GM12878 (cell line): ENCODE measurements at regions not wholly inside any gene's neighbourhood (a gene's known extent, or its start where the extent isn't known, plus 50 kb on each side); places are given as distances from the start of the nearest gene placed in this dataset.

ENCODE experiments used
- ATAC-seq: fragments of 200-7000 bp; cut with Tn5 transposase; 3 replicates; pipeline ENCODE4 v1.9.1; 2020; ENCODE audit warnings: mild to moderate bottlenecking, moderate library complexity
- BruUV-seq: library from RNA; stranded (reverse); fragments of 400-500 nt; replicated peaks from 2 replicates; lab custom pipeline; 2021; lab: Mats Ljungman, UMichigan
- CTCF ChIA-PET: fragments of 300-600 bp; sonication (Branson Sonifier 250); formaldehyde crosslinking; extraction: SDS; loops from one replicate; lab custom pipeline; 2021; ENCODE audit warnings: inconsistent platforms; lab: Yijun Ruan, JAX
- POLR2A ChIA-PET: fragments of 350-600 bp; formaldehyde crosslinking; extraction: SDS; loops from one replicate; lab custom pipeline; 2021; ENCODE audit warnings: inconsistent platforms; lab: Charles Lee
- RAD21 ChIA-PET: fragments of 300-600 bp; sonication (Branson Sonifier 250); formaldehyde crosslinking; loops from one replicate; lab custom pipeline; 2023; ENCODE audit warnings: antibody characterized with exemption; ENCODE audit not compliant: unreplicated experiment; lab: Charles Lee
- SMC1A ChIA-PET: fragments of 300-600 bp; sonication (Branson Sonifier 250); formaldehyde crosslinking; loops from one replicate; lab custom pipeline; 2023; ENCODE audit not compliant: unreplicated experiment, uncharacterized antibody; lab: Charles Lee
- DNase-seq: peaks from one replicate; pipeline ENCODE4 v3.0.0-alpha.2; 2011; ENCODE audit warnings: low read depth, low spot score
- FAIRE-seq: peaks from 3 replicates; lab custom pipeline; 2011; peaks lifted over from hg19 to GRCh38; lab: Jason Lieb, UNC
- H2AFZ ChIP-seq: 2 replicates; pipeline ENCODE4 v1.6.0; 2011; ENCODE audit warnings: low read depth, low read length, control low read depth; ENCODE audit not compliant: control insufficient read depth
- H3K27ac ChIP-seq: 2 replicates; pipeline ENCODE4 v1.5.1; 2011; ENCODE audit warnings: control low read depth; ENCODE audit not compliant: control insufficient read depth, insufficient read depth
- H3K27me3 ChIP-seq, 2 experiments: replicated peaks in 1 of 2; 2 replicates each; pipeline versions ENCODE4 v1.6.0 to v1.6.1; 2011; ENCODE audit warnings: low read length in 1 of 2; ENCODE audit not compliant: control insufficient read depth in 2 of 2, insufficient read depth in 2 of 2
- H3K36me3 ChIP-seq, 2 experiments: 2 replicates each; pipeline ENCODE4 v1.5.1; 2011; ENCODE audit warnings: low read length in 1 of 2; ENCODE audit not compliant: control insufficient read depth in 2 of 2, insufficient read depth in 2 of 2
- H3K4me1 ChIP-seq: 2 replicates; pipeline ENCODE4 v1.6.1; 2011; ENCODE audit warnings: mild to moderate bottlenecking, low read length, moderate library complexity, mixed read lengths; ENCODE audit not compliant: control insufficient read depth, insufficient read depth
- H3K4me2 ChIP-seq: 2 replicates; pipeline ENCODE4 v1.6.0; 2011; ENCODE audit warnings: control low read depth; ENCODE audit not compliant: control insufficient read depth, insufficient read depth
- H3K4me3 ChIP-seq: fragments of 200-600 bp; sonication (generic); 2 replicates; pipeline ENCODE4 v1.5.1; 2016
- H3K79me2 ChIP-seq: 2 replicates; pipeline ENCODE4 v1.6.0; 2011; ENCODE audit warnings: low read length; ENCODE audit not compliant: control insufficient read depth, insufficient read depth
- H3K9ac ChIP-seq: 2 replicates; pipeline ENCODE4 v1.8.0; 2011; ENCODE audit warnings: low read length, control low read depth, mixed read lengths; ENCODE audit not compliant: control insufficient read depth, insufficient read depth
- H3K9me3 ChIP-seq: replicated peaks from 3 replicates; pipeline ENCODE4 v1.5.1; 2011; ENCODE audit warnings: mild to moderate bottlenecking, low read length; ENCODE audit not compliant: control insufficient read depth, insufficient read depth
- H4K20me1 ChIP-seq: 2 replicates; pipeline ENCODE4 v1.6.0; 2011; ENCODE audit not compliant: control insufficient read depth, insufficient read depth
- BCL3 ChIP-seq: IDR thresholded peaks from 2 replicates; pipeline ENCODE4 v1.6.1; 2011; ENCODE audit warnings: borderline replicate concordance, low read depth, mild to moderate bottlenecking, moderate library complexity, low read length; ENCODE audit not compliant: insufficient read depth, poor library complexity, severe bottlenecking
- E2F8 ChIP-seq: fragments of 450-650 bp; IDR thresholded peaks from 2 replicates; pipeline ENCODE4 v1.6.1; 2018; ENCODE audit warnings: mild to moderate bottlenecking, low read depth, moderate library complexity; ENCODE audit not compliant: partially characterized antibody
- MLLT1 ChIP-seq: fragments of 450-650 bp; IDR thresholded peaks from 2 replicates; pipeline ENCODE4 v1.6.1; 2016; ENCODE audit warnings: mild to moderate bottlenecking
- NR2C2 ChIP-seq: IDR thresholded peaks from 2 replicates; pipeline ENCODE4 v1.6.1; 2011; ENCODE audit warnings: borderline replicate concordance, low read depth; ENCODE audit not compliant: control insufficient read depth, insufficient read length
- TARDBP ChIP-seq: IDR thresholded peaks from 2 replicates; pipeline ENCODE4 v1.6.1; 2016; ENCODE audit warnings: borderline replicate concordance
- YY1 ChIP-seq: IDR thresholded peaks from 2 replicates; pipeline ENCODE4 v1.6.1; 2011; ENCODE audit warnings: low read depth, mild to moderate bottlenecking, low read length
- in situ Hi-C: fragments of 300-500 bp; cut with MboI; formaldehyde crosslinking; loops from 9 replicates; pipeline ENCODE4 v1.14.3; 2018; ENCODE audit warnings: mixed read lengths
- intact Hi-C: fragments of 100-400 bp; cut with micrococcal nuclease; formaldehyde crosslinking; loops from one replicate; pipeline ENCODE4 v1.14.2; 2022; ENCODE audit not compliant: unreplicated experiment
- TF ChIP-seq, protein P1 (sequence below): fragments of 450-650 bp; IDR thresholded peaks from 2 replicates; pipeline ENCODE4 v1.6.1; 2016; ENCODE audit warnings: mild to moderate bottlenecking, moderate library complexity, borderline replicate concordance

DNA sequence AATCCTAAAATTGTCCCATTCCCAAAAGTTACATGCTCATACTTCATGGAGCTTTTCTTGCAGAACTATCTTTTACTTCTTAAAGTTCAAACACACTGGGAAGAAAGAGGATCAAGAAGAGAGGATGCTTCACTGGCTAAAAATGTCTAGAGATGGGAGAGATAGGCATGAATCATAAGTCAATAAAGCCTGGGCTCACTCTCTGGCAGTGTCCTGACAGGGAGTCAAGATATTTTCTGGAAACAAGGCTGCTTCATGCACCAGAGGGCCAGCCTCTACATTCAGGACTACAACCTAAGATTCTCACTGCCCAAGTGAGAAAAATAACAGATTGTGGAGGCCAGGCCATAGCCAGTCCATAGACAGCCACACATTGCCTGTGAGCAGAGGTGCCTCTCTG, 1358.4 kb downstream of the EFNA5 start:
- no peak for TF ChIP-seq TARDBP
- TF ChIP-seq BCL3, result no peak
- TF ChIP-seq E2F8, result no peak
- TF ChIP-seq, protein P1, sequence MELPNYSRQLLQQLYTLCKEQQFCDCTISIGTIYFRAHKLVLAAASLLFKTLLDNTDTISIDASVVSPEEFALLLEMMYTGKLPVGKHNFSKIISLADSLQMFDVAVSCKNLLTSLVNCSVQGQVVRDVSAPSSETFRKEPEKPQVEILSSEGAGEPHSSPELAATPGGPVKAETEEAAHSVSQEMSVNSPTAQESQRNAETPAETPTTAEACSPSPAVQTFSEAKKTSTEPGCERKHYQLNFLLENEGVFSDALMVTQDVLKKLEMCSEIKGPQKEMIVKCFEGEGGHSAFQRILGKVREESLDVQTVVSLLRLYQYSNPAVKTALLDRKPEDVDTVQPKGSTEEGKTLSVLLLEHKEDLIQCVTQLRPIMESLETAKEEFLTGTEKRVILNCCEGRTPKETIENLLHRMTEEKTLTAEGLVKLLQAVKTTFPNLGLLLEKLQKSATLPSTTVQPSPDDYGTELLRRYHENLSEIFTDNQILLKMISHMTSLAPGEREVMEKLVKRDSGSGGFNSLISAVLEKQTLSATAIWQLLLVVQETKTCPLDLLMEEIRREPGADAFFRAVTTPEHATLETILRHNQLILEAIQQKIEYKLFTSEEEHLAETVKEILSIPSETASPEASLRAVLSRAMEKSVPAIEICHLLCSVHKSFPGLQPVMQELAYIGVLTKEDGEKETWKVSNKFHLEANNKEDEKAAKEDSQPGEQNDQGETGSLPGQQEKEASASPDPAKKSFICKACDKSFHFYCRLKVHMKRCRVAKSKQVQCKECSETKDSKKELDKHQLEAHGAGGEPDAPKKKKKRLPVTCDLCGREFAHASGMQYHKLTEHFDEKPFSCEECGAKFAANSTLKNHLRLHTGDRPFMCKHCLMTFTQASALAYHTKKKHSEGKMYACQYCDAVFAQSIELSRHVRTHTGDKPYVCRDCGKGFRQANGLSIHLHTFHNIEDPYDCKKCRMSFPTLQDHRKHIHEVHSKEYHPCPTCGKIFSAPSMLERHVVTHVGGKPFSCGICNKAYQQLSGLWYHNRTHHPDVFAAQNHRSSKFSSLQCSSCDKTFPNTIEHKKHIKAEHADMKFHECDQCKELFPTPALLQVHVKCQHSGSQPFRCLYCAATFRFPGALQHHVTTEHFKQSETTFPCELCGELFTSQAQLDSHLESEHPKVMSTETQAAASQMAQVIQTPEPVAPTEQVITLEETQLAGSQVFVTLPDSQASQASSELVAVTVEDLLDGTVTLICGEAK, result no peak
- no peak for TF ChIP-seq YY1
- TF ChIP-seq NR2C2, result no peak
- TF ChIP-seq MLLT1, result no peak
- intact Hi-C loops, result no loop called here
- no peak for DNase-seq
- POLR2A ChIA-PET, result no interaction called here
- CTCF ChIA-PET, result no interaction called here
- Histone ChIP-seq H3K79me2 (no peaks in the 10 kb centered on the region), H3K4me2 (no peak overlapping the region), H3K4me3 (no peak overlapping the region), H3K36me3 (no peaks in the 10 kb centered on the region), H3K4me1 (no peaks in the 10 kb centered on the region), H2AFZ (no peak overlapping the region), H3K27me3 (no peaks in the 10 kb centered on the region), H3K9me3 (no peaks in the 10 kb centered on the region), H3K27ac (no peak overlapping the region), H3K9ac (no peak overlapping the region), H4K20me1 (no peaks in the 10 kb centered on the region)
- in situ Hi-C loops, result no loop called here
- RAD21 ChIA-PET, result no interaction called here
- SMC1A ChIA-PET, result interaction anchor here (1.0 kb wide), 1 partner anchor 43 kb away, joined by 3 read pairs; no protein-coding TSS in a partner anchor
- no peak for ATAC-seq
- no TSS peak for BruUV-seq
- FAIRE-seq, result no peak
